Endothelial cell of umbilical vein (primary cell): ENCODE measurements at regions not wholly inside any gene's neighbourhood (a gene's known extent, or its start where the extent isn't known, plus 50 kb on each side); places are given as distances from the start of the nearest gene placed in this dataset.
"Not testable (repeated sequence)": the region's sequence is repeated elsewhere in the genome, so short reads cannot be mapped to it uniquely, and the experiment has no call there.

Experiments used
- EZH2 ChIP-seq: IDR thresholded peaks from 2 replicates; pipeline ENCODE4 v1.6.1; 2012; ENCODE audit warnings: borderline replicate concordance, low read depth, mild to moderate bottlenecking, moderate library complexity, low read length, inconsistent platforms; ENCODE audit not compliant: severe bottlenecking
- POLR2A ChIP-seq: IDR thresholded peaks from 2 replicates; pipeline ENCODE4 v1.6.1; 2012; ENCODE audit warnings: low read depth, mild to moderate bottlenecking, control low read depth, low read length
- TF ChIP-seq, protein P1 (sequence below), 2 donors: IDR thresholded peaks; 1 replicate in 1 of 2; 2 replicates in 1 of 2; pipeline ENCODE4 v1.5.1; 2011; ENCODE audit warnings: low read length in 2 of 2, mild to moderate bottlenecking in 2 of 2, moderate library complexity in 2 of 2, control low read depth in 1 of 2, inconsistent platforms in 1 of 2, low read depth in 1 of 2; ENCODE audit not compliant: insufficient read depth in 1 of 2; ENCODE audit errors: extremely low read depth in 1 of 2

DNA sequence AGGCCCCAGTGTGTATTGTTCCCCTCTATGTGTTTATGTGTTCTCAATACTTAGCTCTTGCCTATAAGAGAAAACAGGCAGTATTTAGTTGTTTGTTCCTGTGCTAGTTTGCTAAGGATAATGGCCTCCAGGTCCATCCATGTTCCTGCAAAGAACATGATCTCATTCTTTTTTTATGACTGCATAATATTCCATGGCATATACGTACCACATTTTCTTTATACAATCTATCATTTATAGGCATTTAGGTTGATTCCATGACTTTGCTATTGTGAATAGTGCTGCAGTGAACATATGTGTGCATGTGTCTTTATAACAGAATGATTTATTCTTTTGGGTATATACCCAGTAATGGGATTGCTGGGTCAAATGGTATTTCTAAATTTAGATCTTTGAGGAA lies 301.6 kb downstream of the PTGER3 start:
- TF ChIP-seq, protein P1, sequence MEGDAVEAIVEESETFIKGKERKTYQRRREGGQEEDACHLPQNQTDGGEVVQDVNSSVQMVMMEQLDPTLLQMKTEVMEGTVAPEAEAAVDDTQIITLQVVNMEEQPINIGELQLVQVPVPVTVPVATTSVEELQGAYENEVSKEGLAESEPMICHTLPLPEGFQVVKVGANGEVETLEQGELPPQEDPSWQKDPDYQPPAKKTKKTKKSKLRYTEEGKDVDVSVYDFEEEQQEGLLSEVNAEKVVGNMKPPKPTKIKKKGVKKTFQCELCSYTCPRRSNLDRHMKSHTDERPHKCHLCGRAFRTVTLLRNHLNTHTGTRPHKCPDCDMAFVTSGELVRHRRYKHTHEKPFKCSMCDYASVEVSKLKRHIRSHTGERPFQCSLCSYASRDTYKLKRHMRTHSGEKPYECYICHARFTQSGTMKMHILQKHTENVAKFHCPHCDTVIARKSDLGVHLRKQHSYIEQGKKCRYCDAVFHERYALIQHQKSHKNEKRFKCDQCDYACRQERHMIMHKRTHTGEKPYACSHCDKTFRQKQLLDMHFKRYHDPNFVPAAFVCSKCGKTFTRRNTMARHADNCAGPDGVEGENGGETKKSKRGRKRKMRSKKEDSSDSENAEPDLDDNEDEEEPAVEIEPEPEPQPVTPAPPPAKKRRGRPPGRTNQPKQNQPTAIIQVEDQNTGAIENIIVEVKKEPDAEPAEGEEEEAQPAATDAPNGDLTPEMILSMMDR (IDR thresholded peaks at IDR 0.05; ENCODE audit: extremely low read depth in 1 of 2, insufficient read depth in 1 of 2, low read depth in 1 of 2, low read length in 2 of 2) = not testable (repeated sequence)
- not testable (repeated sequence) for TF ChIP-seq POLR2A, EZH2
